ENCODE measurements at regions not wholly inside any gene's neighbourhood (a gene's known extent, or its start where the extent isn't known, plus 50 kb on each side); places are given as distances from the start of the nearest gene placed in this dataset.

DNA sequence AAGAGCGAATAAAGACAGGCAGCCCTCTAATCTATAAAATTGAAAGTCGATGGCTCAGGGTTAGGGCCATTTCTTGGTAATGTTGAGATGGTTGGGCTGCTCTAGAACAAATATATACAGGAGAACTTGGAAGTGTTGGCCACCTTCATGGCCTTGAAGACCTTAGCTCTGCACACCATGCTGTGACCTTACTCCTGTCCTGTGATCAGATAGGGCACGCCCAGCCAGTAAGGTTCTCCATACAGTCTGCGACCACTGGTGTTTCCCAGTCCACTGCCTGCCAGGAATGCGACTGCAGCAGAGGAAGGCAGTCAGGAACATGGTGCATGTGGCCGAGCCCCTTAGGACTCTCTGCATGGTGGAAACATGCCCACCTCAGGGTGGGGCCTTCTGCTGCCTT is 73.2 kb upstream of the PSMA6 start:
- TF ChIP-seq POLR2A (IDR thresholded peaks at IDR 0.05) = no peak
- TF ChIP-seq, protein P1, sequence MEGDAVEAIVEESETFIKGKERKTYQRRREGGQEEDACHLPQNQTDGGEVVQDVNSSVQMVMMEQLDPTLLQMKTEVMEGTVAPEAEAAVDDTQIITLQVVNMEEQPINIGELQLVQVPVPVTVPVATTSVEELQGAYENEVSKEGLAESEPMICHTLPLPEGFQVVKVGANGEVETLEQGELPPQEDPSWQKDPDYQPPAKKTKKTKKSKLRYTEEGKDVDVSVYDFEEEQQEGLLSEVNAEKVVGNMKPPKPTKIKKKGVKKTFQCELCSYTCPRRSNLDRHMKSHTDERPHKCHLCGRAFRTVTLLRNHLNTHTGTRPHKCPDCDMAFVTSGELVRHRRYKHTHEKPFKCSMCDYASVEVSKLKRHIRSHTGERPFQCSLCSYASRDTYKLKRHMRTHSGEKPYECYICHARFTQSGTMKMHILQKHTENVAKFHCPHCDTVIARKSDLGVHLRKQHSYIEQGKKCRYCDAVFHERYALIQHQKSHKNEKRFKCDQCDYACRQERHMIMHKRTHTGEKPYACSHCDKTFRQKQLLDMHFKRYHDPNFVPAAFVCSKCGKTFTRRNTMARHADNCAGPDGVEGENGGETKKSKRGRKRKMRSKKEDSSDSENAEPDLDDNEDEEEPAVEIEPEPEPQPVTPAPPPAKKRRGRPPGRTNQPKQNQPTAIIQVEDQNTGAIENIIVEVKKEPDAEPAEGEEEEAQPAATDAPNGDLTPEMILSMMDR (IDR thresholded peaks at IDR 0.05) = no peak

Data from tibial nerve (tissue), 3 donors.